GM23338 (cell line): ENCODE measurements at regions not wholly inside any gene's neighbourhood (a gene's known extent, or its start where the extent isn't known, plus 50 kb on each side); places are given as distances from the start of the nearest gene placed in this dataset.

Experiments used
- ATAC-seq: fragments of 200-7000 bp; cut with Tn5 transposase; 3 replicates; pipeline ENCODE4 v1.9.1; 2020
- DNase-seq: peaks from one replicate; pipeline ENCODE4 v3.0.0-alpha.2; 2015; ENCODE audit warnings: low spot score
- H2AFZ ChIP-seq: fragments of 200-600 bp; sonication (generic); 2 replicates; pipeline ENCODE4 v1.8.0; 2016; ENCODE audit warnings: antibody characterized with exemption, mild to moderate bottlenecking, moderate library complexity
- H3F3A ChIP-seq: fragments of 200-600 bp; sonication (generic); replicated peaks from 2 replicates; pipeline ENCODE4 v1.8.0; 2017; ENCODE audit warnings: antibody characterized with exemption, mixed run types, low read depth
- H3K27ac ChIP-seq: fragments of 200-600 bp; sonication (generic); 2 replicates; pipeline ENCODE4 v1.6.1; 2016; ENCODE audit warnings: low read depth
- H3K27me3 ChIP-seq: fragments of 200-600 bp; sonication (generic); 2 replicates; pipeline ENCODE4 v1.8.0; 2016; ENCODE audit warnings: mild to moderate bottlenecking, mixed run types, moderate library complexity; ENCODE audit not compliant: insufficient read depth
- H3K36me3 ChIP-seq: fragments of 200-600 bp; sonication (generic); 2 replicates; pipeline ENCODE4 v1.8.0; 2016; ENCODE audit warnings: mild to moderate bottlenecking; ENCODE audit not compliant: insufficient read depth
- H3K4me1 ChIP-seq: fragments of 200-600 bp; sonication (generic); 2 replicates; pipeline ENCODE4 v1.8.0; 2016; ENCODE audit warnings: mild to moderate bottlenecking, moderate library complexity; ENCODE audit not compliant: insufficient read depth
- H3K4me2 ChIP-seq: fragments of 200-600 bp; sonication (generic); 2 replicates; pipeline ENCODE4 v1.7.1; 2017; ENCODE audit warnings: mixed run types
- H3K4me3 ChIP-seq: fragments of 200-600 bp; sonication (generic); 2 replicates; pipeline ENCODE4 v1.6.1; 2016; ENCODE audit warnings: mixed run types
- H3K79me2 ChIP-seq: fragments of 200-600 bp; sonication (generic); replicated peaks from 2 replicates; pipeline ENCODE4 v1.8.0; 2017; ENCODE audit warnings: mild to moderate bottlenecking; ENCODE audit not compliant: insufficient read depth
- H3K9me2 ChIP-seq: fragments of 200-600 bp; sonication (generic); 2 replicates; pipeline ENCODE4 v1.8.0; 2017; ENCODE audit not compliant: insufficient read depth
- H4K20me1 ChIP-seq: fragments of 200-600 bp; sonication (generic); replicated peaks from 2 replicates; pipeline ENCODE4 v1.8.0; 2017; ENCODE audit warnings: mild to moderate bottlenecking; ENCODE audit not compliant: insufficient read depth
- H3K27ac Mint-ChIP-seq: 2 replicates; pipeline ENCODE4 v1.8.0; 2020; ENCODE audit warnings: inconsistent platforms, mild to moderate bottlenecking, moderate library complexity, mixed read lengths
- H3K27me3 Mint-ChIP-seq: 3 replicates; pipeline ENCODE4 v1.8.0; 2022; ENCODE audit warnings: low read depth, mild to moderate bottlenecking, moderate library complexity, mixed read lengths, inconsistent platforms; ENCODE audit not compliant: insufficient read depth, poor library complexity
- H3K36me3 Mint-ChIP-seq: 3 replicates; pipeline ENCODE4 v1.8.0; 2021; ENCODE audit warnings: low read depth, mild to moderate bottlenecking, inconsistent platforms, moderate library complexity, mixed read lengths
- H3K4me1 Mint-ChIP-seq: 3 replicates; pipeline ENCODE4 v1.8.0; 2020; ENCODE audit warnings: mild to moderate bottlenecking, inconsistent platforms, mixed read lengths
- H3K4me3 Mint-ChIP-seq: 3 replicates; pipeline ENCODE4 v1.8.0; 2021; ENCODE audit warnings: moderate library complexity, mild to moderate bottlenecking, inconsistent platforms, mixed read lengths
- H3K9me3 Mint-ChIP-seq: 3 replicates; pipeline ENCODE4 v1.8.0; 2020; ENCODE audit warnings: moderate library complexity, mild to moderate bottlenecking, inconsistent platforms, mixed read lengths
- CREB1 ChIP-seq: fragments of 250-450 bp; sonication (Bioruptor Pico); IDR thresholded peaks from 2 replicates; pipeline ENCODE4 v1.5.0; 2020; ENCODE audit warnings: low read depth, mild to moderate bottlenecking, moderate library complexity
- EZH2 ChIP-seq: fragments of 200-600 bp; sonication (generic); IDR thresholded peaks from one replicate; pipeline ENCODE4 v1.8.0; 2017; ENCODE audit warnings: antibody characterized with exemption, mild to moderate bottlenecking, low read depth; ENCODE audit not compliant: unreplicated experiment
- EZH2phosphoT487 ChIP-seq: fragments of 200-600 bp; sonication (generic); IDR thresholded peaks from one replicate; pipeline ENCODE4 v1.8.1; 2018; ENCODE audit warnings: antibody characterized with exemption; ENCODE audit not compliant: unreplicated experiment
- JUNB ChIP-seq: IDR thresholded peaks from one replicate; pipeline ENCODE4 v1.6.1; 2016; ENCODE audit warnings: antibody characterized with exemption; ENCODE audit not compliant: unreplicated experiment
- NANOG ChIP-seq: IDR thresholded peaks from 2 replicates; pipeline ENCODE4 v1.6.1; 2016; ENCODE audit warnings: antibody characterized with exemption, borderline replicate concordance
- POLR2AphosphoS5 ChIP-seq: IDR thresholded peaks from 2 replicates; pipeline ENCODE4 v1.6.1; 2016; ENCODE audit warnings: antibody characterized with exemption, low read depth
- STAT1 ChIP-seq: IDR thresholded peaks from one replicate; pipeline ENCODE4 v1.6.1; 2016; ENCODE audit warnings: antibody characterized with exemption; ENCODE audit not compliant: unreplicated experiment
- ZNF114 ChIP-seq: fragments of 250-450 bp; sonication (Bioruptor Pico); IDR thresholded peaks from 2 replicates; pipeline ENCODE4 v1.5.0; 2020; ENCODE audit warnings: mild to moderate bottlenecking, moderate library complexity
- ZNF331 ChIP-seq: fragments of 250-450 bp; sonication (Bioruptor Pico); IDR thresholded peaks from 2 replicates; pipeline ENCODE4 v1.5.0; 2020; ENCODE audit warnings: low read depth, mild to moderate bottlenecking, moderate library complexity
- TF ChIP-seq, protein P1 (sequence below): IDR thresholded peaks from one replicate; pipeline ENCODE4 v1.6.1; 2018; ENCODE audit warnings: antibody characterized with exemption; ENCODE audit not compliant: unreplicated experiment
- TF ChIP-seq, protein P2 (sequence below), 2 experiments: fragments of 200-600 bp in 1 of 2; sonication (generic) in 1 of 2; conservative IDR thresholded peaks; 2 replicates each; pipeline versions ENCODE4 v1.5.1 to v1.6.1; 2016 to 2017; ENCODE audit warnings: antibody characterized with exemption in 2 of 2, low read depth in 2 of 2, mild to moderate bottlenecking in 2 of 2, moderate library complexity in 1 of 2
- TF ChIP-seq, protein P3 (sequence below): fragments of 250-450 bp; sonication (Bioruptor Pico); IDR thresholded peaks from 2 replicates; pipeline ENCODE4 v1.5.0; 2020; ENCODE audit warnings: mild to moderate bottlenecking, moderate library complexity
- TF ChIP-seq, protein P4 (sequence below): IDR thresholded peaks from 2 replicates; pipeline ENCODE4 v1.6.1; 2016; ENCODE audit warnings: antibody characterized with exemption

DNA sequence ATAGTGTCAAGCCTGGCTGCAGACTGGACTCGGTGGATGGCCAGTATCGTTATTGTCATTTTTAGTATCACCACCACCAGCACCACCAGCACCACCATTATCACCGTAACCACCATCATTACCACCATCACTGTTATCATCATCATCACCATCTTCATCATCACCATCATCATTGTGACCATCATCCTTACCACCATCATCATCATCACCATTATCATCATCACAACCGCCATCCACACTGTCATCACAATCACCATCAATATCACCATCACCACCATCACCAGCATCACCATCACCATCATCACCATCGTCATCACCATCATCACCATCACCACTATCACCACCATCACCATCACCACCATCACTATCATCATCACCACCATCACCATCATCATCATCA, 65.6 kb downstream of the FOXL3 start:
- Histone ChIP-seq H3K9me2 (no peaks in the 10 kb centered on the region), H3K79me2 (no peaks in the 10 kb centered on the region), H2AFZ (no peak overlapping the region), H3F3A (no peaks in the 10 kb centered on the region), H3K4me3 (no peak overlapping the region), H3K4me1 (no peaks in the 10 kb centered on the region), H3K27me3 (no peaks in the 10 kb centered on the region), H3K36me3 (no peaks in the 10 kb centered on the region), H3K4me2 (no peak overlapping the region), H4K20me1 (no peaks in the 10 kb centered on the region), H3K27ac (no peak overlapping the region)
- Mint-ChIP-seq H3K27ac (no peak overlapping the region), H3K4me1 (no peaks in the 10 kb centered on the region), H3K36me3 (no peaks in the 10 kb centered on the region; the same call in 2 of the 3 replicates), H3K4me3 (no peak overlapping the region), H3K9me3 (no peaks in the 10 kb centered on the region; the same call in 2 of the 3 replicates), H3K27me3 (peaks cover 5% of the 10 kb centered on the region)
- TF ChIP-seq CREB1 (CRISPR knock-in tag) (no peak), POLR2AphosphoS5 (no peak), NANOG (no peak), EZH2 (no peak), STAT1 (no peak), EZH2phosphoT487 (no peak), JUNB (no peak), ZNF331 (CRISPR knock-in tag) (no peak), ZNF114 (CRISPR knock-in tag) (no peak)
- TF ChIP-seq, protein P1, sequence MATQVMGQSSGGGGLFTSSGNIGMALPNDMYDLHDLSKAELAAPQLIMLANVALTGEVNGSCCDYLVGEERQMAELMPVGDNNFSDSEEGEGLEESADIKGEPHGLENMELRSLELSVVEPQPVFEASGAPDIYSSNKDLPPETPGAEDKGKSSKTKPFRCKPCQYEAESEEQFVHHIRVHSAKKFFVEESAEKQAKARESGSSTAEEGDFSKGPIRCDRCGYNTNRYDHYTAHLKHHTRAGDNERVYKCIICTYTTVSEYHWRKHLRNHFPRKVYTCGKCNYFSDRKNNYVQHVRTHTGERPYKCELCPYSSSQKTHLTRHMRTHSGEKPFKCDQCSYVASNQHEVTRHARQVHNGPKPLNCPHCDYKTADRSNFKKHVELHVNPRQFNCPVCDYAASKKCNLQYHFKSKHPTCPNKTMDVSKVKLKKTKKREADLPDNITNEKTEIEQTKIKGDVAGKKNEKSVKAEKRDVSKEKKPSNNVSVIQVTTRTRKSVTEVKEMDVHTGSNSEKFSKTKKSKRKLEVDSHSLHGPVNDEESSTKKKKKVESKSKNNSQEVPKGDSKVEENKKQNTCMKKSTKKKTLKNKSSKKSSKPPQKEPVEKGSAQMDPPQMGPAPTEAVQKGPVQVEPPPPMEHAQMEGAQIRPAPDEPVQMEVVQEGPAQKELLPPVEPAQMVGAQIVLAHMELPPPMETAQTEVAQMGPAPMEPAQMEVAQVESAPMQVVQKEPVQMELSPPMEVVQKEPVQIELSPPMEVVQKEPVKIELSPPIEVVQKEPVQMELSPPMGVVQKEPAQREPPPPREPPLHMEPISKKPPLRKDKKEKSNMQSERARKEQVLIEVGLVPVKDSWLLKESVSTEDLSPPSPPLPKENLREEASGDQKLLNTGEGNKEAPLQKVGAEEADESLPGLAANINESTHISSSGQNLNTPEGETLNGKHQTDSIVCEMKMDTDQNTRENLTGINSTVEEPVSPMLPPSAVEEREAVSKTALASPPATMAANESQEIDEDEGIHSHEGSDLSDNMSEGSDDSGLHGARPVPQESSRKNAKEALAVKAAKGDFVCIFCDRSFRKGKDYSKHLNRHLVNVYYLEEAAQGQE, result no peak
- TF ChIP-seq, protein P2, sequence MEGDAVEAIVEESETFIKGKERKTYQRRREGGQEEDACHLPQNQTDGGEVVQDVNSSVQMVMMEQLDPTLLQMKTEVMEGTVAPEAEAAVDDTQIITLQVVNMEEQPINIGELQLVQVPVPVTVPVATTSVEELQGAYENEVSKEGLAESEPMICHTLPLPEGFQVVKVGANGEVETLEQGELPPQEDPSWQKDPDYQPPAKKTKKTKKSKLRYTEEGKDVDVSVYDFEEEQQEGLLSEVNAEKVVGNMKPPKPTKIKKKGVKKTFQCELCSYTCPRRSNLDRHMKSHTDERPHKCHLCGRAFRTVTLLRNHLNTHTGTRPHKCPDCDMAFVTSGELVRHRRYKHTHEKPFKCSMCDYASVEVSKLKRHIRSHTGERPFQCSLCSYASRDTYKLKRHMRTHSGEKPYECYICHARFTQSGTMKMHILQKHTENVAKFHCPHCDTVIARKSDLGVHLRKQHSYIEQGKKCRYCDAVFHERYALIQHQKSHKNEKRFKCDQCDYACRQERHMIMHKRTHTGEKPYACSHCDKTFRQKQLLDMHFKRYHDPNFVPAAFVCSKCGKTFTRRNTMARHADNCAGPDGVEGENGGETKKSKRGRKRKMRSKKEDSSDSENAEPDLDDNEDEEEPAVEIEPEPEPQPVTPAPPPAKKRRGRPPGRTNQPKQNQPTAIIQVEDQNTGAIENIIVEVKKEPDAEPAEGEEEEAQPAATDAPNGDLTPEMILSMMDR (conservative IDR thresholded peaks at IDR 0.05; ENCODE audit: low read depth in 2 of 2), result no peak
- TF ChIP-seq, protein P3, sequence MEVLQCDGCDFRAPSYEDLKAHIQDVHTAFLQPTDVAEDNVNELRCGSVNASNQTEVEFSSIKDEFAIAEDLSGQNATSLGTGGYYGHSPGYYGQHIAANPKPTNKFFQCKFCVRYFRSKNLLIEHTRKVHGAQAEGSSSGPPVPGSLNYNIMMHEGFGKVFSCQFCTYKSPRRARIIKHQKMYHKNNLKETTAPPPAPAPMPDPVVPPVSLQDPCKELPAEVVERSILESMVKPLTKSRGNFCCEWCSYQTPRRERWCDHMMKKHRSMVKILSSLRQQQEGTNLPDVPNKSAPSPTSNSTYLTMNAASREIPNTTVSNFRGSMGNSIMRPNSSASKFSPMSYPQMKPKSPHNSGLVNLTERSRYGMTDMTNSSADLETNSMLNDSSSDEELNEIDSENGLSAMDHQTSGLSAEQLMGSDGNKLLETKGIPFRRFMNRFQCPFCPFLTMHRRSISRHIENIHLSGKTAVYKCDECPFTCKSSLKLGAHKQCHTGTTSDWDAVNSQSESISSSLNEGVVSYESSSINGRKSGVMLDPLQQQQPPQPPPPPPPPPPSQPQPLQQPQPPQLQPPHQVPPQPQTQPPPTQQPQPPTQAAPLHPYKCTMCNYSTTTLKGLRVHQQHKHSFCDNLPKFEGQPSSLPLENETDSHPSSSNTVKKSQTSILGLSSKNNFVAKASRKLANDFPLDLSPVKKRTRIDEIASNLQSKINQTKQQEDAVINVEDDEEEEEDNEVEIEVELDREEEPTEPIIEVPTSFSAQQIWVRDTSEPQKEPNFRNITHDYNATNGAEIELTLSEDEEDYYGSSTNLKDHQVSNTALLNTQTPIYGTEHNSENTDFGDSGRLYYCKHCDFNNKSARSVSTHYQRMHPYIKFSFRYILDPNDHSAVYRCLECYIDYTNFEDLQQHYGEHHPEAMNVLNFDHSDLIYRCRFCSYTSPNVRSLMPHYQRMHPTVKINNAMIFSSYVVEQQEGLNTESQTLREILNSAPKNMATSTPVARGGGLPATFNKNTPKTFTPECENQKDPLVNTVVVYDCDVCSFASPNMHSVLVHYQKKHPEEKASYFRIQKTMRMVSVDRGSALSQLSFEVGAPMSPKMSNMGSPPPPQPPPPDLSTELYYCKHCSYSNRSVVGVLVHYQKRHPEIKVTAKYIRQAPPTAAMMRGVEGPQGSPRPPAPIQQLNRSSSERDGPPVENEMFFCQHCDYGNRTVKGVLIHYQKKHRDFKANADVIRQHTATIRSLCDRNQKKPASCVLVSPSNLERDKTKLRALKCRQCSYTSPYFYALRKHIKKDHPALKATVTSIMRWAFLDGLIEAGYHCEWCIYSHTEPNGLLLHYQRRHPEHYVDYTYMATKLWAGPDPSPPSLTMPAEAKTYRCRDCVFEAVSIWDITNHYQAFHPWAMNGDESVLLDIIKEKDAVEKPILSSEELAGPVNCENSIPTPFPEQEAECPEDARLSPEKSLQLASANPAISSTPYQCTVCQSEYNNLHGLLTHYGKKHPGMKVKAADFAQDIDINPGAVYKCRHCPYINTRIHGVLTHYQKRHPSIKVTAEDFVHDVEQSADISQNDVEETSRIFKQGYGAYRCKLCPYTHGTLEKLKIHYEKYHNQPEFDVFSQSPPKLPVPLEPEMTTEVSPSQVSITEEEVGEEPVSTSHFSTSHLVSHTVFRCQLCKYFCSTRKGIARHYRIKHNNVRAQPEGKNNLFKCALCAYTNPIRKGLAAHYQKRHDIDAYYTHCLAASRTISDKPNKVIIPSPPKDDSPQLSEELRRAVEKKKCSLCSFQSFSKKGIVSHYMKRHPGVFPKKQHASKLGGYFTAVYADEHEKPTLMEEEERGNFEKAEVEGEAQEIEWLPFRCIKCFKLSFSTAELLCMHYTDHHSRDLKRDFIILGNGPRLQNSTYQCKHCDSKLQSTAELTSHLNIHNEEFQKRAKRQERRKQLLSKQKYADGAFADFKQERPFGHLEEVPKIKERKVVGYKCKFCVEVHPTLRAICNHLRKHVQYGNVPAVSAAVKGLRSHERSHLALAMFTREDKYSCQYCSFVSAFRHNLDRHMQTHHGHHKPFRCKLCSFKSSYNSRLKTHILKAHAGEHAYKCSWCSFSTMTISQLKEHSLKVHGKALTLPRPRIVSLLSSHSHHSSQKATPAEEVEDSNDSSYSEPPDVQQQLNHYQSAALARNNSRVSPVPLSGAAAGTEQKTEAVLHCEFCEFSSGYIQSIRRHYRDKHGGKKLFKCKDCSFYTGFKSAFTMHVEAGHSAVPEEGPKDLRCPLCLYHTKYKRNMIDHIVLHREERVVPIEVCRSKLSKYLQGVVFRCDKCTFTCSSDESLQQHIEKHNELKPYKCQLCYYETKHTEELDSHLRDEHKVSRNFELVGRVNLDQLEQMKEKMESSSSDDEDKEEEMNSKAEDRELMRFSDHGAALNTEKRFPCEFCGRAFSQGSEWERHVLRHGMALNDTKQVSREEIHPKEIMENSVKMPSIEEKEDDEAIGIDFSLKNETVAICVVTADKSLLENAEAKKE (CRISPR knock-in tag), result no peak
- TF ChIP-seq, protein P4, sequence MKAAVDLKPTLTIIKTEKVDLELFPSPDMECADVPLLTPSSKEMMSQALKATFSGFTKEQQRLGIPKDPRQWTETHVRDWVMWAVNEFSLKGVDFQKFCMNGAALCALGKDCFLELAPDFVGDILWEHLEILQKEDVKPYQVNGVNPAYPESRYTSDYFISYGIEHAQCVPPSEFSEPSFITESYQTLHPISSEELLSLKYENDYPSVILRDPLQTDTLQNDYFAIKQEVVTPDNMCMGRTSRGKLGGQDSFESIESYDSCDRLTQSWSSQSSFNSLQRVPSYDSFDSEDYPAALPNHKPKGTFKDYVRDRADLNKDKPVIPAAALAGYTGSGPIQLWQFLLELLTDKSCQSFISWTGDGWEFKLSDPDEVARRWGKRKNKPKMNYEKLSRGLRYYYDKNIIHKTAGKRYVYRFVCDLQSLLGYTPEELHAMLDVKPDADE, result no peak
- no peak for ATAC-seq
- no peak for DNase-seq
